Cerebellar nuclear complex (tissue), 1 donor: ENCODE measurements at regions not wholly inside any gene's neighbourhood (a gene's known extent, or its start where the extent isn't known, plus 50 kb on each side); places are given as distances from the start of the nearest gene placed in this dataset.

Experiments used
- DNase-seq, 2 experiments: peaks; one replicate each; lab custom pipeline; 2025; lab: John Stamatoyannopoulos, UW

DNA sequence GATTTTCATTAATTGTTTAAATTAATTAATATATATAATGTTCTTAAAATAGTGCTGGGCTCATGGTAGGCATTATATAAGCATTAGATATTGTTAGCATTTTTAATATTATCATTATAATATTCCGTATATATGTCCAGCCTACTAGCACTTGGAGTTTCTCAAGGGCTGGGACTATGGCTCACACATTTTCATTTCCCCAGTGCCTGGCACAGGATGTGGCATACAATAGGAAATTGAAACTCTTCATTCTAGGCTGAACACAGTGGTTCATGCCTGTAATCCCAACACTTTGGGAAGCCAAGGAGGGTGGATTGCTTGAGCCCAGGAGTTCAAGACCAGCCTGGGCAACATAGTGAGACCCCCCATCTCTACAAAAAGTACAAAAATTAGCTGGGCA is 170.4 kb downstream of the RSL24D1 start:
- DNase-seq: no peak

DNA sequence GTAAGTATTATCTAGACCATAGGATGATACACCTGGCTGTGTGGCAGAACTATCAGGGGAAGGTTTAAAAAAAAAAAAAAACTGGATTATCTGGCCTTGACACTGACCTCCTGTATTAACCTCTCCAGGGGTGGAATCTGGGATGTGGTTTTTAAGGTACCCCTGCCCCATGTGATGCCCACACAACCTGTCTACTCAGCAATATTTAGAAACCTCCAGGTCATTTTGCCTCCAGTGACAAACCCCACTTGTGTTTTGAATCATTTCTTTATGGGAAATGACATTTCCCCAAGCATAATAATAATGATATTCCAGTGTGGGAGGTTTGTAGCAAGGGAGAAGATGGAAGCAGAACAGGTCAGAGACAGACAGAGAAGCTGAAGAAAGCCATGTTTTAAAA is 179.1 kb downstream of the RSL24D1 start:
- no peak for DNase-seq

DNA sequence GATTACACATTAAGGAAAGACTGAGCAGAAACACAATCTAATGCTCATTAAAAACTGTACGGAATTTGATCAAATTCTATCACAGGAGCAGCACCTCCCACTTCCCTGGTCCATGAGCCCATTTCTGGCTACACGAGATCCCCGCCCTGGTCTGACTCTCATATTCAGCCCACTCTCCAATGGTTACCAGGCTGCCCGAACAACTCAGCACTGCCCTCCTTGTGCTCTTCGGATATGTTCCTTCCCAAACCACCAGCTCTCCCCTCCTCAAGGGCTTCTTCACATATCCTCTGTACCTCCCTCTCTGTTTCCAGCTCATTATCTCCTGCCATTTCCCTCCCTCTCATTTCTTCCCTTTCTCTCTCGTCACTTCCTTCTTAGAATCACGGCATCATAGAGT is 180.5 kb downstream of the RSL24D1 start:
- no peak for DNase-seq

DNA sequence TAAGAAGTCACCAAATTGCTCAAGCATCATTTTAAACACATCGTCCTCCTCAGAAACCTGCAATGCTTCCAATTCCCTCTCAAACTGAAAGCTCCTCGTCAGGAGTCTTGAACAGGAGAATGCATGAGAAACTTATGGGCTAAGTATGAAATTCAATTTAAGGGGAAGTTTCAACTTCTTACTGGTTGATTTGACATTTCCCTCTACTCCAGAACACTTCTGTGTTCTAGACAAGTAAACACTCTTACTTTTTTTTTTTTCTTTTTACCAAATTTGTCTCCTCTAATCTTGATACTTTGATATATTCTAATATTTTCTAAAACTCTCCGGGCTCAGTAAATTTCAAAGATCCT is 181.7 kb downstream of the RSL24D1 start:
- DNase-seq: no peak

- no peak for DNase-seq
Measured at GRCh38 chr15:55014391-55015092, 182.2 kb downstream of the RSL24D1 start.

DNA sequence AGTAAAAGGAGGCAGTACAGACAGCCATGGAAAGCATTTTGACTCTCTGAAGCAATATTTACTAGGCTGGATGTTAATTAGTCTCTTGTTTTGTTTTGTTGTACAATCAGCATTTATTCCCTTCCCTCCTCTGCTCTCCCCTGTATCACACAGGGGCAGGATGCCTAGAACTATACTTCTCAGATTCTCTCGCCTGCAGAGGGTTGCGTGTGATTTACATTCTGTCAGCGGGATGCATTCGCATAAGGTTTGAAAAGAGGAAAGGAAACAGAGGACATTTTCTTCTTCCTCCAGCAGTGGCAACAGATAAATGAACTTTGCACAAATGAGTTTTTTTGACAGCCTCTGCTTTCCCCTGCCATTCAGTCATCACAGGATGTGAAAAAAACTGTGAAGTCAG is 188.3 kb downstream of the RSL24D1 start:
- no peak for DNase-seq

- no peak for DNase-seq
Measured at GRCh38 chr15:55007561-55007960, 189.2 kb downstream of the RSL24D1 start.

DNA sequence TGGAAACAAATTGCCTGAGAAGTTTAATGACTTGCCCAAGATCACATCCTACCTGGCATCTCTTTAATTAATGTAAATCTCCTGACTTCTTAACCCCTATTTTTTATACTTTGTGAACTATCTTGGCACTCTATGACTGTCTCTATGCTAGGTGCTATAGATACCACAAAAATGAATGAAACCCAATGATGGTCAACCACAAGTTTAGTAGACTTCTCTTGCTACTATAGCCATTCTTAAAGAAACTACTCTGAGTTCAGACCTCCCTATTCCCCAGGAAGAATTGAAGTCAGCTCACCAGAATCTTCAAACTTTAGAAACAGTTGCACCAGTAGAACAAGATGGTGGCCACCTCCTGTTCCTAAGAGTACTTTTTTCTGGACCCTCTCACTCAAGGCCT is 191.1 kb downstream of the RSL24D1 start:
- no peak for DNase-seq

- peak in 1 of 2 experiments; percentile 42 for DNase-seq
Measured at GRCh38 chr15:55003965-55004873, 192.5 kb downstream of the RSL24D1 start.

DNA sequence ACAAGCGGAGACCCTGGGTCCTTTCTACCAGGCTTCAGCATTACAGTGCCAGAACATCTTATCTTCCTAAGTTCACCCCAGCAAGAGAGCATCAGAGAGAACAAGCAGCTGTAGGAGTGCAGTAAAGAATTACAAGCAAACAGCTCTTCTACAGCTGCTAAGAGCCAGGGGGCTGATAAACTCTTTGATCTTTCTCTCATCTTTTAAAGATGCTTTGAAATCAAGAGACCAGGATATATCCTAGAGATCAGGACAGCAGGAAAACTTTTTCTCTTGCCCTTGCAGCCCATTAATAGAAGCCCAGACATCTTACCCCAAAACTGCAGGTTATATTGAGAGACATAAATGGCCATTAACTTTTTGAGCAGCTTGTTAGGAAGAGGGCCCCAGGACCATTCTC is 198.1 kb downstream of the RSL24D1 start:
- no peak for DNase-seq

- DNase-seq: no peak
Measured at GRCh38 chr15:54990793-54991192, 205.9 kb downstream of the RSL24D1 start.

DNA sequence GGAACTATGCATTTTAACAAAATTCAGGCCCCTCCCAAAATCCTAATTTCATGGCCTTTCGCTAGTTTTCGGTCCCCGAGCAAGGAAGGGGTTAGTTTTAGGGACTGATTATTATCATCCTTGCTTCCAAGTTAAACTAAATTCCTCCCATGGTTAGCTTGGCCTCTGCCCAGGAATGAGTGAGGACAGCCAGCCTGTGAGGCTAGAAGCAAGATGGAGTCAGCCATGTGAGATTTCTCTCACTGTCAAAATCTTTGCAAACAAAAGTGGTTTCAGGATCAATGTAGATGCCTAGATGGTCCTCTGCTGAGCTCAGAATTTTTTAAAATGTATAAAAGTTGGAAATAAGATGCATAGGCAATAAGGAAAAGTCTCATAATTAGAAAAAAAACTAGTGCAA is 208.9 kb downstream of the RSL24D1 start:
- DNase-seq: no peak

GRCh38 chr15:54979964-54980363 is 216.8 kb downstream of the RSL24D1 start:
- no peak for DNase-seq

- no peak for DNase-seq
Measured at GRCh38 chr15:54962637-54963036, 234.1 kb downstream of the RSL24D1 start.

GRCh38 chr15:54960266-54960665 is 236.5 kb downstream of the RSL24D1 start:
- no peak for DNase-seq

GRCh38 chr15:54941417-54941816 is 255.3 kb downstream of the RSL24D1 start:
- no peak for DNase-seq

DNA sequence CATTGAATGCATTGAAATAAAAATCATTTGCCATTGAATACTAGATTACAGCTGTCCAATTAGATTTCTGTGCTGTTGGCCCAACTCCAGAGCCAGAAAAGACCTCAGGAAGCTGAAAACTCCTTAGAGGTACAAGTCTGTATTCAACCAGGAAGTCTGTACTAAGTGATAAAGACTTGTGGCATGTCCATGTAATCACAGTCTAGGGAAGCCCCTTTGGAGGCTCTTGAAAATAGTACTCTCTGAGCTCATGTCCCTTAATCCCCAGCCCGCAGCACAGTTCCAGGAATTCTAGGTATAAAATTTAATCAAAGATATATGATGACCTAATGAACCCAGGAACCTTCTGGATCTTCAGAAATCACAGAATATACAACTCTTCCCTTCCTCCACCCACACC is 279.4 kb downstream of the RSL24D1 start:
- no peak for DNase-seq

GRCh38 chr15:54915380-54915779 is 281.4 kb downstream of the RSL24D1 start:
- no peak for DNase-seq

DNA sequence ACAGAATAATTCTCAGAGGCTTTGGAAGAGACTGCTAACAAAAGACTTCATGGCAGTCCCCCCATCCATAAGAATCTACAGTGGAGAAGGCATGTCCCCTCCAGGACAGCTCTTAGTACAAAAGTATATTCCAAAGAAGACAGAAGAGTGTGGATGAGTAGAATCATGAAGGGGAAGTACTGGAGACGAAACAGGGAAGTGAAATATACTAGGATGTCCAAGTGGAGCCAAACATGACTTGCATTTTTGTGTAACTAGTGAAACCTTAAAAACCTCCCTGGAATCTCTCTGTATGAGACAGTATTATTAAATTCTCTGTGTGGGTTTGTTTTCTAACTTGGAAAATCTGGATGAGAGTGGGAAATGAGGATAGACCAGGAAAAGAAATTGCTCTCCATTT is 312.4 kb downstream of the RSL24D1 start:
- DNase-seq: no peak

DNA sequence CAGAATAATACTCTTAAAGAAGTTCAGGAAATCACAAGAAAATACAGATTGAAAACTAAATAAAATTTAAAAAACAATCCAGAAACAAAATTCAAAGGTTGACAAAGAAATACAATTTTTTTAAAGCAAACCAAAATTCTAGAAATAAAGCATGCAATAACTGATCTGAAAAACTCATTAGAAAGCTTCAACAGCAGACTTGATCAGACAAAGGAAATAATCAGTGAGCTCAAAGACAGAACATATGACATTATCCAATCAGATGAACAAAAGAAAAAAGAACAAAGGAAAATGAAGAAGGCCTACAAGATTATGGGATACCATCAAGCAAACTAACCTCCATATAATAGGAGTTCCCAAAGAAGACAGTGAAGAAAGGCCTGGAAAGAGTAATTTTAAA is 336.8 kb downstream of the RSL24D1 start:
- DNase-seq: no peak

DNA sequence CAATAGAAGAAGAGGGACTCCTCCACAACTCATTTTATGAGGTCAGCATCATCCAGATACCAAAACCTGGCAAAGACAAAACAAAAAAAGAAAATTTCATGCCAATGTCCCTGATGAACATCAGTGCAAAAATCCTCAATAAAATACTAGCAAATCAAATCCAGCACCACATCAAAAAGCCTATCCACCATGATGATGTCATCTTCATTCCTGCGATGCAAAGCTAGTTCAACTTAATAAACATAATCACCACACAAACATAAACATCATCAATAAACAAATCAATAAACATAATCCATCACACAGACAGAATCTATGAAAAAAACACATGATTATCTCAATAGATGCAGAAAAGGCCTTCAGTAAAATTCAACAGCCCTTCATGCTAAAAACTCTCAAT is 342.1 kb downstream of the RSL24D1 start:
- DNase-seq: no peak

DNA sequence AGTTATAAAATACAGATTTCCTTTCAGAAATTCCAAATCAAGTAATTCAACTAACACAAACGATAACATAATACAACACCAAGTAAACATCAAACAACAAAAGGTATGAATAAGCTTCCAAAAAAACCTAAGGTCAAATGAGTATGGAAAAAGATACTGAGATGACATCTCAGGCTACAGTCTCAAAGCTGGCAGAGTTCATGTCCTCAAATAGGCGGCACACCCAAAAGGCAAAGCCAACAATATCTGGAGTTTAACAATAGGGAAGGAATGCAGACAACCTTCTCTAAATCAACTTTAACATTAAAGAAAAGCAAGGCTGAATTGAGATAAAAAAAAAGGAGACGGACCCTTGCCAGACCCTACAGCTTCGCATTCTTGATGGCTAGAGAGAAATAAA is 346.6 kb downstream of the RSL24D1 start:
- DNase-seq: no peak

DNA sequence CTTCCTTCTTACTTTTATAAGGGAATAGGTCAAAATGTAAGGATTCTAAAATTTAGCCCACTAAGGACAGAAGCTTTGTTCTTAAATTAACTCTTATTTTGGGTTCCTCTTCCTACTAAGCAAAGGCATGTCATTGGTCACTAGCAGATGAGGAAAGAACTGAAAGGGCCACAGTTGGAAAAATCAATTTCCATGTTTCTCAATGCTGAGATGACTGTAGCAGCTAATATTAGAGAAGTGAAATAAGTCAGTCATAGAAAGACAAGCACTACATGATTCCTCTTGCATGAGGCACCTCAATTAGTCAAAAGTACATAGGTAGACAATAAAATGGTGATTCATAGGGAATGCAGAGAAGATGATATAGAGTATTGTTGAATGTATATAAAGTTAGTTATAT is 353.7 kb downstream of the RSL24D1 start:
- no peak for DNase-seq
